Mesodermal cell (in vitro differentiated cells): ENCODE measurements at regions not wholly inside any gene's neighbourhood (a gene's known extent, or its start where the extent isn't known, plus 50 kb on each side); places are given as distances from the start of the nearest gene placed in this dataset.
"Not testable (repeated sequence)": the region's sequence is repeated elsewhere in the genome, so short reads cannot be mapped to it uniquely, and the experiment has no call there.

Experiments
- H3K27ac ChIP-seq: 2 replicates; pipeline ENCODE4 v1.7.0; 2013; ENCODE audit warnings: mild to moderate bottlenecking, low read depth, low read length, moderate library complexity; ENCODE audit not compliant: severe bottlenecking
- H3K36me3 ChIP-seq: 2 replicates; pipeline ENCODE4 v1.7.1; 2013; ENCODE audit warnings: mild to moderate bottlenecking, low read length, moderate library complexity; ENCODE audit not compliant: control insufficient read depth, insufficient read depth
- H3K4me1 ChIP-seq: one replicate; pipeline ENCODE4 v1.7.1; 2013; ENCODE audit warnings: mild to moderate bottlenecking, low read length; ENCODE audit not compliant: insufficient read depth, control insufficient read depth, poor library complexity, severe bottlenecking
- H3K4me3 ChIP-seq: 2 replicates; pipeline ENCODE4 v1.7.0; 2013; ENCODE audit warnings: low read length, control low read depth, mild to moderate bottlenecking; ENCODE audit not compliant: insufficient read depth, poor library complexity, severe bottlenecking; ENCODE audit errors: extremely low read depth
- H3K9me3 ChIP-seq: 2 replicates; pipeline ENCODE4 v1.7.1; 2013; ENCODE audit warnings: mild to moderate bottlenecking, low read length, moderate library complexity; ENCODE audit not compliant: control insufficient read depth
- WGBS, 2 experiments: methylation state at CpG; one replicate each; pipeline ENCODE4 v1.1.5; 2013; ENCODE audit warnings: missing lambda C conversion rate in 2 of 2; ENCODE audit not compliant: insufficient coverage in 2 of 2; 5-methylcytosine and 5-hydroxymethylcytosine counted together

DNA sequence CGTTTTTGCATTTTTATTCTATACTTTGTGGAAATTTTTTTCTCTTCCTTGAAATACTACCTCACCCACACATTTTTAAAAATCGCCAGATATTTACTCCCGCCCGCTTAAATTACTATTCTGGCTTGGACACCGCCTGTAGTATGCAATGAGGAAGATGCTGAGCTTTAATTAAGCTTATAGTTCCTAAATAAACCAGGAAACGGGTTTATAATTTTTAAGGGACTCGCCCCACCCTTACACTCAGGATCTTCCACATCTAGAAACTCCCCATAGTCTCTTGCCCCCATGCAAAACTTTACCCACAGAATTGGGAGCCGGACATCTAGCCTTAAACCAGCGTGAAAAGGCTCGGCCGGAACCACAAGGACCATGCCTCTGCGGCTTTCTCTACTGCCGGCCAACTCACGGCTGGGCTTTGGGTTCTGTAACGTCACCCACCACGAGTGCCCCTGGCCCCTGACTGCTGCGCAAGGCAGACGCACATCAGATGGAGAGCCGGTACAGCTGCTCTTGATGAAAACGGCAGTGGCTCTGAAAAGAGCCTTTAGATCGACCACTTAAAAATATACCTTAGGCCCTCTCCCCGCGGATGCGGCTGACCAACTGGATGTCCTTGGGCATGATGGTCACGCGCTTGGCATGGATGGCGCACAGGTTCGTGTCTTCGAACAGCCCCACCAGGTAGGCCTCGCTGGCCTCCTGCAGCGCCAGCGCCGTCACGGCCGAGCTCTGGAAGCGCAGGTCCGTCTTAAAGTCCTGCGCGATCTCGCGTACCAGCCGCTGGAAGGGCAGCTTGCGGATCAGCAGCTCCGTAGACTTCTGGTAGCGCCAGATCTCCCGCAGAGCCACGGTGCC, 66.3 kb downstream of the FAM72B start:
- H3K27ac ChIP-seq, H3K36me3 ChIP-seq, H3K9me3 ChIP-seq, H3K4me3 ChIP-seq, H3K4me1 ChIP-seq: not testable (repeated sequence)
- 95 to 97% methylated on average over 5 to 20 of the region's 47 CpGs for WGBS, 2 experiments
